Esophagus squamous epithelium (tissue), 5 donors: ENCODE measurements at regions not wholly inside any gene's neighbourhood (a gene's known extent, or its start where the extent isn't known, plus 50 kb on each side); places are given as distances from the start of the nearest gene placed in this dataset.

Source experiments
- DNase-seq: peaks from one replicate; lab custom pipeline; 2025; lab: John Stamatoyannopoulos, UW
- H3K27ac ChIP-seq, 4 donors: fragments of 200-600 bp; sonication (generic); one replicate each; pipeline ENCODE4 v1.5.1; 2016 to 2019; ENCODE audit warnings: mild to moderate bottlenecking in 1 of 4
- H3K27me3 ChIP-seq, 4 donors: fragments of 200-600 bp; sonication (generic); 1 replicate in 3 of 4; 2 replicates in 1 of 4; pipeline versions ENCODE4 v1.5.1 to v1.6.0; 2017 to 2021; ENCODE audit warnings: antibody characterized with exemption in 1 of 4
- H3K36me3 ChIP-seq, 3 donors: fragments of 200-600 bp; sonication (generic); one replicate each; pipeline ENCODE4 v1.5.1; 2016 to 2019
- H3K4me1 ChIP-seq, 3 donors: fragments of 200-600 bp; sonication (generic); one replicate each; pipeline ENCODE4 v1.5.1; 2017 to 2019
- H3K4me3 ChIP-seq, 4 donors: fragments of 200-600 bp; sonication (generic); 1 replicate in 3 of 4; 2 replicates in 1 of 4; pipeline ENCODE4 v1.5.1; 2016 to 2019; ENCODE audit warnings: mild to moderate bottlenecking in 2 of 4, moderate library complexity in 1 of 4
- H3K9me3 ChIP-seq, 3 donors: fragments of 200-600 bp; sonication (generic); one replicate each; pipeline ENCODE4 v1.5.1; 2016 to 2019
- POLR2A ChIP-seq, 4 donors: fragments of 450-650 bp; IDR thresholded peaks; one replicate each; pipeline ENCODE4 v1.6.1; 2017; ENCODE audit warnings: antibody characterized with exemption in 4 of 4, mild to moderate bottlenecking in 4 of 4, moderate library complexity in 3 of 4
- WGBS, 2 donors: methylation state at CpG; one replicate each; pipeline ENCODE4 v1.1.5; 2018; 5-methylcytosine and 5-hydroxymethylcytosine counted together
- intact Hi-C: fragments of 100-400 bp; cut with DNase I; formaldehyde crosslinking; loops from one replicate; pipeline ENCODE4 v1.15.0; 2022
- TF ChIP-seq, protein P1 (sequence below), 6 experiments: fragments of 450-650 bp in 4 of 6; fragments of 200-600 bp in 2 of 6; sonication (generic) in 2 of 6; IDR thresholded peaks; one replicate each; pipeline ENCODE4 v1.5.1; 2016 to 2019; ENCODE audit warnings: antibody characterized with exemption in 6 of 6, mild to moderate bottlenecking in 4 of 6, moderate library complexity in 4 of 6
- donor health status: DM: yes; HTN: yes; CAD: no.

DNA sequence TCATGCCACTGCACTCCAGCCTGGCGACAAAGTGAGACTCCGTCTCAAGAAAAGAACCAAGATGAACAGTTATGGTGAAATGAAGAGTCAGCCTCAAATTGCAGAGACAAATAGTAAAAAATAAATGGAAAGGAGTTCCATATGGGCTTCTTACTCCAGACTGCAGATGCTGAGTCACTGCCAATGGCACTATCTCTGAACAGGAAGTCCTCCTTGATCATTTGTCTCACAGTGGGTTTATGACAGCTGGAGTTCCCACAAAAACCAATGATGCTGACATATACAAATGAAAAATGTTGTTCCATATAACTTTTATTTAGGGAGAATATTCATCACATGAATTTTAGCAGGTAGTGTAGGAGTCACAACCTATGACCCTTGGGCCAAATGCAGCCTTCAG, 631.6 kb downstream of the PCDH18 start:
- Histone ChIP-seq H3K9me3 (no peaks in the 10 kb centered on the region), H3K27me3 (no peaks in the 10 kb centered on the region), H3K4me1 (no peaks in the 10 kb centered on the region), H3K4me3 (no peak overlapping the region), H3K27ac (no peak overlapping the region), H3K36me3 (no peaks in the 10 kb centered on the region)
- no peak for DNase-seq
- 82 to 93% methylated on average over 2 of the region's 2 CpGs for WGBS, 2 donors
- TF ChIP-seq, protein P1, sequence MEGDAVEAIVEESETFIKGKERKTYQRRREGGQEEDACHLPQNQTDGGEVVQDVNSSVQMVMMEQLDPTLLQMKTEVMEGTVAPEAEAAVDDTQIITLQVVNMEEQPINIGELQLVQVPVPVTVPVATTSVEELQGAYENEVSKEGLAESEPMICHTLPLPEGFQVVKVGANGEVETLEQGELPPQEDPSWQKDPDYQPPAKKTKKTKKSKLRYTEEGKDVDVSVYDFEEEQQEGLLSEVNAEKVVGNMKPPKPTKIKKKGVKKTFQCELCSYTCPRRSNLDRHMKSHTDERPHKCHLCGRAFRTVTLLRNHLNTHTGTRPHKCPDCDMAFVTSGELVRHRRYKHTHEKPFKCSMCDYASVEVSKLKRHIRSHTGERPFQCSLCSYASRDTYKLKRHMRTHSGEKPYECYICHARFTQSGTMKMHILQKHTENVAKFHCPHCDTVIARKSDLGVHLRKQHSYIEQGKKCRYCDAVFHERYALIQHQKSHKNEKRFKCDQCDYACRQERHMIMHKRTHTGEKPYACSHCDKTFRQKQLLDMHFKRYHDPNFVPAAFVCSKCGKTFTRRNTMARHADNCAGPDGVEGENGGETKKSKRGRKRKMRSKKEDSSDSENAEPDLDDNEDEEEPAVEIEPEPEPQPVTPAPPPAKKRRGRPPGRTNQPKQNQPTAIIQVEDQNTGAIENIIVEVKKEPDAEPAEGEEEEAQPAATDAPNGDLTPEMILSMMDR (IDR thresholded peaks at IDR 0.05): no peak
- no peak for TF ChIP-seq POLR2A (IDR thresholded peaks at IDR 0.05)
- intact Hi-C loops: no loop called here

DNA sequence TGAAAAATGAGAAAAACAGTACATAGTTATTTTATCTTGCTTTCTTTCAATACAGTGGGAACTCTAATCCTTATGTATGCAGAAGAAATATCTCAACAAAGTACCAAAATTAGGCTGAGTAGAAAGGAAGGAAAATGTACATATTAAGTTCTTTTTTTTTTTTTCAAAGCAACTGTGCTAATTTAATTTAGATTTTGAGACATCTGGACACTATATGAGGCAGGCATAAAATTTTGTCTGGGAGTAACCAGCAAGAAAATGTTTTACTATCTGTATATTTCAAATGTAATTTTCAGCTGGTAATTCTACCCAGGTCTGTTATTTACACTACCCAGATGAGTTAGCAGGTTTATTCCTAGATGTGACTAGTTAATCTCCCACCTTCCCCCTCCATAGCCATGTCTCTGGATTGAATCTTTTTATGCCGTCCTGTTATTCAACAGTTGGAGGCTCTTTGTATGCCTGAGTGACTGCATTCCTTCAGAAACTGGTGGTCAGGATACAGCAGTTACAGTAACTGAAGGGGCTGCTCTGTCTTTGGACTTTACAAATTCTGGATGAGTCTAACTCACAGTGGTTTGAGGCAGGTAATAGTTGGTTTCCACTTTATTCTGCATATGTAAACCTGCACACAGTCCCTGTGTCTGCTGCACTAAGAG, 633.6 kb downstream of the PCDH18 start:
- TF ChIP-seq, protein P1 (IDR thresholded peaks at IDR 0.05): no peak
- Histone ChIP-seq H3K36me3 (no peaks in the 10 kb centered on the region), H3K27ac (no peak overlapping the region), H3K27me3 (no peaks in the 10 kb centered on the region), H3K4me3 (no peak overlapping the region), H3K4me1 (no peaks in the 10 kb centered on the region), H3K9me3 (no peaks in the 10 kb centered on the region)
- intact Hi-C loops: no loop called here
- WGBS, 2 donors: 45 to 73% methylated on average over 1 of the region's 1 CpG
- DNase-seq: no peak

DNA sequence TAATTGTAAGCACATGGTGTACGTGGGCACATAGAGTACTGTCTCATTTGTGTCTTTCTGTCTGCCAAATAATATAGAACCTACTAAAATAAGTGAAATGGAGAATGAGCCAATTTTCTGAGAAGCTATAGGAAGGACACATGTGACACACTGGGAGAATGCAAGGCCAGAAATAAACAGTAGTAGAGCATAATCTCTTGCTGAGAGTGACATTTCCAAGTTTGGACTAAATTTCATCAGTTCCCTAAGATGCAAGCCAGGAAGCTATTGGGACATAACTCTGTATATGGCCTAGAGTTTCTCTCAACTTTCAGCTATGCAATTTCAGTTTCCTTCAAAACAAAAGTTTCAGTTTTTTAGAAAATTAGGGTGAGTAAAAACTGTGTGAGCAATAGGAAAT, 638.7 kb downstream of the PCDH18 start:
- H3K4me3 ChIP-seq: no peak overlapping the region
- H3K9me3 ChIP-seq: no peaks in the 10 kb centered on the region
- TF ChIP-seq, protein P1 (IDR thresholded peaks at IDR 0.05): no peak
- TF ChIP-seq POLR2A (IDR thresholded peaks at IDR 0.05): no peak
- H3K27ac ChIP-seq: no peak overlapping the region
- no peaks in the 10 kb centered on the region for H3K4me1 ChIP-seq
- no peaks in the 10 kb centered on the region for H3K36me3 ChIP-seq
- no peak for DNase-seq
- no peaks in the 10 kb centered on the region for H3K27me3 ChIP-seq
- intact Hi-C loops: no loop called here
- 12 to 20% methylated on average over 1 of the region's 1 CpG for WGBS, 2 donors

DNA sequence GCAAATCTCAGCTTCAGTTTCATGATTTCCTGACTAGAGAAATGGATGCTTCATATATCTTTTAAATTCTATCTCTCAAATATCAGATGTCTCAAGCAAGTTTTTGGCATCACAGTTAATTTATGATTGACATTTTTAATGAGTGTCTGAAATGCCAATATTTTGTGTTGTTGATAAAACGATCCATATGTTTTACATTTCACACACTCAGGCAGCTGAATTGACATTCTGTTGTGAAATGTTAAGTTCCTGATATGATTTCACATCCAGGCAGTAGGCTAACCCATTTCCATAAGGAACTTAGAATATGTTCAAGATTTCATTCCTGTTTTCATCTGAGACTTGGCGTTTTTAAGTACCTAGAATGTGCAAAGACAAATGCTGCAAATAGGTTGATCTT, 650.6 kb downstream of the PCDH18 start:
- Histone ChIP-seq H3K36me3 (no peaks in the 10 kb centered on the region), H3K27ac (no peak overlapping the region), H3K9me3 (no peaks in the 10 kb centered on the region), H3K27me3 (no peaks in the 10 kb centered on the region), H3K4me3 (no peak overlapping the region), H3K4me1 (no peaks in the 10 kb centered on the region)
- DNase-seq: no peak
- WGBS, 2 donors: 68 to 75% methylated on average over 2 of the region's 2 CpGs
- intact Hi-C loops: no loop called here
- TF ChIP-seq POLR2A (IDR thresholded peaks at IDR 0.05): no peak
- TF ChIP-seq, protein P1 (IDR thresholded peaks at IDR 0.05): no peak

DNA sequence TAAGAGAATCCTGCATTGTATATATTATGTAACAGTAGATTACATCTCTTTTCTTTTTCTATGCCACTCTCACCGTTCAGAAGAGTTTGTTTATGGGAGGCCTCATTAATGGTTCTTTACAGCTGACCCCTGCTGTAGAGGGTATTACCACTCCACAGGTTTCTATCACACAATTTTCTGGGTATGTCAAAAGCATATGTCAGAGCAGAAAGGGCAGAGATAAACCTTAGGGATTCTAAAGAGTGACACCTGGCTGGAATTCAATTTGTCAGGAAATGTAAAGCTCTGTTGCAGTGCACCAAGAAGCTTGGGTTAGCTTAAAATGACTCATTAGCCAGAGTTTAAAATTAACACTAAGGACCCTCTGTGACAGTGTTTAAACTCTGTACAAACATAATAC, 658.7 kb downstream of the PCDH18 start:
- intact Hi-C loops: no loop called here
- Histone ChIP-seq H3K27ac (no peak overlapping the region), H3K9me3 (no peaks in the 10 kb centered on the region), H3K27me3 (no peaks in the 10 kb centered on the region), H3K36me3 (no peaks in the 10 kb centered on the region), H3K4me1 (no peaks in the 10 kb centered on the region), H3K4me3 (no peak overlapping the region)
- WGBS, 2 donors: 42 to 44% methylated on average over 1 of the region's 1 CpG
- DNase-seq: no peak
- TF ChIP-seq, protein P1 (IDR thresholded peaks at IDR 0.05): no peak
- TF ChIP-seq POLR2A (IDR thresholded peaks at IDR 0.05): no peak
